Left ventricle myocardium superior (tissue), 1 donor: ENCODE measurements at regions not wholly inside any gene's neighbourhood (a gene's known extent, or its start where the extent isn't known, plus 50 kb on each side); places are given as distances from the start of the nearest gene placed in this dataset.

Experiments used
- ATAC-seq: fragments of 200-7000 bp; cut with Tn5 transposase; one replicate; pipeline ENCODE4 v1.9.1; 2020; ENCODE audit warnings: mild to moderate bottlenecking, moderate library complexity
- DNase-seq: peaks from one replicate; pipeline ENCODE4 v3.0.0-alpha.2; 2020
- intact Hi-C: fragments of 100-400 bp; cut with micrococcal nuclease; formaldehyde crosslinking; loops from one replicate; pipeline ENCODE4 v1.11.0; 2022
- donor health status: DM: no; HTN: yes; CAD: no; lungs with severe emphysema.

GRCh38 chr4:156710365-156711192 lies 261.0 kb downstream of the PDGFC start:
- ATAC-seq (no peak), DNase-seq (no peak)
- intact Hi-C loops = no loop called here

- DNase-seq (no peak), ATAC-seq (no peak)
- intact Hi-C loops = no loop called here
Observed at GRCh38 chr4:156705311-156705710, 266.3 kb downstream of the PDGFC start.

GRCh38 chr4:156695163-156695562 lies 276.4 kb downstream of the PDGFC start:
- ATAC-seq (no peak), DNase-seq (no peak)
- intact Hi-C loops = no loop called here

- DNase-seq (no peak), ATAC-seq (no peak)
- intact Hi-C loops = no loop called here
Observed at GRCh38 chr4:156694413-156694812, 277.2 kb downstream of the PDGFC start.

GRCh38 chr4:156693557-156693956 lies 278.0 kb downstream of the PDGFC start:
- intact Hi-C loops = no loop called here
- no peak for DNase-seq

GRCh38 chr4:156692016-156692415 lies 279.6 kb downstream of the PDGFC start:
- DNase-seq (no peak), ATAC-seq (no peak)
- intact Hi-C loops = no loop called here

More at GRCh38 chr4:156693557-156693956, 278.0 kb downstream of the PDGFC start:
- no peak for ATAC-seq

GRCh38 chr4:156690572-156690971 lies 281.0 kb downstream of the PDGFC start:
- DNase-seq (no peak), ATAC-seq (no peak)
- intact Hi-C loops = no loop called here

- ATAC-seq (no peak), DNase-seq (no peak)
- intact Hi-C loops = no loop called here
Observed at GRCh38 chr4:156686120-156686519, 285.5 kb downstream of the PDGFC start.

GRCh38 chr4:156685308-156685707 lies 286.3 kb downstream of the PDGFC start:
- DNase-seq = no peak
- ATAC-seq = no peak
- intact Hi-C loops = no loop called here

GRCh38 chr4:156677656-156678055 lies 293.9 kb downstream of the PDGFC start:
- ATAC-seq = no peak
- intact Hi-C loops = no loop called here

GRCh38 chr4:156677131-156677531 lies 294.5 kb downstream of the PDGFC start:
- peak; percentile 42 for ATAC-seq
- DNase-seq = no peak
- intact Hi-C loops = no loop called here

More at GRCh38 chr4:156677656-156678055, 293.9 kb downstream of the PDGFC start:
- no peak for DNase-seq

GRCh38 chr4:156676116-156676851 lies 295.3 kb downstream of the PDGFC start:
- intact Hi-C loops = no loop called here
- DNase-seq (no peak), ATAC-seq (no peak)

GRCh38 chr4:156673483-156673882 lies 298.1 kb downstream of the PDGFC start:
- DNase-seq (no peak), ATAC-seq (no peak)
- intact Hi-C loops = no loop called here

GRCh38 chr4:156672492-156673305 lies 298.9 kb downstream of the PDGFC start:
- ATAC-seq = no peak
- intact Hi-C loops = no loop called here
- DNase-seq = no peak

GRCh38 chr4:156665780-156666366 lies 305.7 kb downstream of the PDGFC start:
- intact Hi-C loops = no loop called here
- no peak for DNase-seq
- ATAC-seq = no peak

GRCh38 chr4:156663663-156664062 lies 307.9 kb downstream of the PDGFC start:
- DNase-seq (no peak), ATAC-seq (no peak)
- intact Hi-C loops = no loop called here

- intact Hi-C loops = no loop called here
- DNase-seq = no peak
- ATAC-seq = no peak
Observed at GRCh38 chr4:156662921-156663320, 308.7 kb downstream of the PDGFC start.

GRCh38 chr4:156661555-156661954 lies 310.0 kb downstream of the PDGFC start:
- no peak for DNase-seq
- no peak for ATAC-seq
- intact Hi-C loops = no loop called here

- DNase-seq = no peak
- ATAC-seq = no peak
- intact Hi-C loops = no loop called here
Observed at GRCh38 chr4:156660465-156660864, 311.1 kb downstream of the PDGFC start.
